GM19438 (cell line): ENCODE measurements at regions not wholly inside any gene's neighbourhood (a gene's known extent, or its start where the extent isn't known, plus 50 kb on each side); places are given as distances from the start of the nearest gene placed in this dataset.
"Not testable (repeated sequence)": the region's sequence is repeated elsewhere in the genome, so short reads cannot be mapped to it uniquely, and the experiment has no call there.

Experiments used
- ATAC-seq: cut with Tn5 transposase; IDR thresholded peaks from one replicate; pipeline ENCODE4 v1.9.1; 2021; ENCODE audit warnings: low read depth; ENCODE audit not compliant: unreplicated experiment

DNA sequence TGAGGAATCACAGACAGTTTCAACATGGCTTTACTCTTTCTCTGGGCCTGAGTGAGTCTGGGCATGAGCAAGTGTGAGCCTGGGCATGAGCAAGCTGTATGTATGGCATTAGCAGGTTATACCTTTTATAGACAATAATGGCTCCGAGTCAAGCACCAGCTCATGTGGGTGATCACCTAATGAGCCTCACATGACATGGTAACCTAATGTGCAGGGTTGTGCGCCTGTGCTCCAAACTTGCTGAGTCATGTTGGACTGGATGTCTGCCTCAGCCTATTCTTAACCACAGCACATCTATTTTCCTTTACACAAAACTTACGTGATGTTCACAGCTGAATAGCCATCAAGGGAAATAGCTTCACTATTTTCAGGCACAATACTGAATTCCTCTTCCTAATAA lies 236.2 kb upstream of the NRIP1 start:
- no peak for ATAC-seq

DNA sequence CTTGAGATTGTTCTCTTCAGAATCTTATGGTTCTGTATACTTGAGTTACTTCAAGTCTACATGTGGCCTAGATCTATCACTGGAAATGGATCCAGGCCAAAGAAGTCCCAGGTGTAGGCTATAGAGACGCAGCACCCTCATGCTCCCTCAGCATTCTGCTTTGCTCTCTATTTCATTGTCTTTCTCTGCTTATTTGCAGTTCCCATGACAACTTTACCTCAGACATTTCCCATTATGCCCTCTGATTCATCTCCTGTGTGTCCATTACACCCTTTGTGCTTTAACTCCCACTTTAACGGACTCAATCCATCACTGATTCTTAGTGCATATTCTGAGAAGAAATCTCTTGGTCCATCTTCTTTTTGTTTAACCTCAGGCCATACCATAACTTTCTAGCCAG lies 236.9 kb upstream of the NRIP1 start:
- no peak for ATAC-seq

DNA sequence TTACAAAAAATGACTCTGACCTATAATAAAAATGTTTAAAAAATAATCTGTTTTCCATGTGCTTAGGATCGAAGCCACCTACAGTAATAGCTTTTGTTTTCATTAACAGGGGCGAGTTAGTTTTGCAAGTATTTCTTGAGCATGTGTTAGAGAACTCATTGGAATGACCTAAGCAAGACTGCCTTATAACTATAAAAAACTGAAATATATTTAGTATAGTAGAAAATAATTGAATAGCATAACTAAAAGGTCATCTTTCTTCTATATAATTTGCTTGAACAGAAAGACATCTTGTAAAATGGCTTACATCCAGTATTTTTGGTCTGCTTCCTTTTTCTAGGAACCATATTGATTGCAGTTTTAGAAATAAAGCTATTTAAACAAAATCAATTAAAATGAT lies 241.5 kb upstream of the NRIP1 start:
- no peak for ATAC-seq

DNA sequence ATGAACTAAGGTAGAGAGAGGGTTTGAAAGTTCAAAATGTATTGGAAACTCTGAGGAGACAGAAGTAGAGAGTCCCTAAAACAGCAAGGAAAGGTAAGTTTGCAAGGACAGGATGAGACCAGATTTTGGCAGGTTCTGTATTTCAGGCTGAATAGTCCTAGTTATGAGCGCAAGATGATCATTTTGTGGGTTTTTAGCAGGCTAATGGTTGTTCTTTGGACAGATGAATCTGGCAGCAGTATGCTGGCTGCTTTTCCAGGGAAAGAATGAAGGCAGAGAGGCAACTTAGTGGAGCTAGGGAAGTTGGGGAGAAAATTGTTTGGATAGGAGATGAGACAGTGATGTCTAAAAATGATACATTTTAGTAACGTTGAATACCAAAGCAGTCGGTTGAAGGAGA lies 243.5 kb upstream of the NRIP1 start:
- no peak for ATAC-seq

DNA sequence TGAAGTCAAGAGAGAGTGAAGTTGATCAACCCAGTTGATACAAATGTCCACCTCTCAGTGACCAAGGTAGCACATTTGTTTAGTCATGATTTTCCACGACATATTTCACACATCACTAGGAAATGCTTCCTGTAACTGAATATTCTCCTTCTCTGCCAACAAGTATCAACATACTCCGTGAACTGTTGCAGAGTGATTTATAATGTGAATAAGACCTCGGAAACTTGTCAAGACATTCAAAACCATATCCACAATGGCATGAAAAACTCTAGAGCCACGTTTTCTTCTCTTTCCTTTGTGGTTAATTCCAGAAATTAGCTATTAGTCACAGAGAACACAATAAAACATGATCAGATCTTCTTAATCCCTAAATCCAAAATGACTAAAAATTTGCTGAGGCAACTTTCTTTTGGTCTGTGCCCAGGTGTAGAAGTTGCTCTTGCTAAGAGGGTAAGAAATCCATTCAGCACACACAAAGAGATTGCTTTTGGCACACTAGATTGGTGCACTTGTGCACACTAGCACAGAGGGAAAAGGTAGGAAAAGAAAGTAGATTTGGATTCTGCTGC lies 244.3 kb upstream of the NRIP1 start:
- ATAC-seq, result no peak

DNA sequence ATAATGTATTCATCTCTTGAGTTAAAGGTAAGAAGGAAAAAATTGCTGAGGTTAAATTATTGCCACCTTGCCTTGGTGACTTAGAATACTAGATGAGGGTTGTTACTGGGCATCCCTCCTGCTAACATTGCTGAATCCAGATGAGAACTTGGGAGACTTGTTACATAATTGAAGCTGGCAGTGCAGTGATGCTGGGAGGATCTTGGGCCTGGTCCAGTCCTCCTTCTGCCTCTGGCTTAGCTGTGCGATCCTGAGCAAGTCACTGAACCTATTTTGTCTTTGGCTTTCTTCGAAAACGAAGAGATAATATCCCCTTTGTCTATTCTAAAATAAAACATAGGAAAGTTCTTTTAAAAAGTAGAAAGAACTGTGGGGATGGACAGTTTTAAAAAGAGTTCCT lies 244.9 kb upstream of the NRIP1 start:
- no peak for ATAC-seq

DNA sequence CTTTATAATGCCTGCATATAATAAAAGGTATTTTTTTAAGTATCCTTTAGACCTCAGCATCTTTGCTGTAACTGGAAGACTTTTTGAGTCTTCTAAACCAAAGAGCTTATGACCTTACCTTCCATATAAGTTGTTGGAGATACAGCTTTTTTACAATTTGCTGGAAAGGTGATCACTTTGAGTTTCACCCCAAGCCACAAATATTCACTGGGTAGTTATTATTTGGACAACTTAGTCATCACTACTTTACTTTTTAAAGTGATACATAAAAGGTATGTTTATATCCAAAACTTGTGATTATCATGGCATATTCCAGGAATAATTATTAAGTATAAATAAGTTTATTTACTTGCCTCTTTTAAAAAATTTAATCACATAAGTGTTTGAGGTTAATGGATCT lies 246.7 kb upstream of the NRIP1 start:
- ATAC-seq, result no peak

DNA sequence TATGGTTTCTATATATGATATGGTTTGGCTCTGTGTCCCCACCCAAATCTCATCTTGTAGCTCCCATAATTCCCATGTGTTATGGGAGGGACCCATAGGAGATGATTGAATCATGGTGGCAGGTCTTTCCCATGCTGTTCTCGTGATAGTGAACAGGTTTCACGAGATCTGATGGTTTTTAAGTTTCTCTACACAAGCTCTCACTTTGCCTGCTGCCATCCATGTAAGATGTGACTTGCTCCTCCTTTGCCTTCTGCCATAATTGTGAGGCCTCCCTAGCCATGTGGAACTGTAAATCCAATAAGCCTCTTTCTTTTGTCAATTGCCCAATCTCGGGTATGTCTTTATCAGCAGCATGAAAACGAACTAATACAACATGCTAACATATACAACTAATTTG lies 252.2 kb upstream of the NRIP1 start:
- ATAC-seq, result not testable (repeated sequence)

DNA sequence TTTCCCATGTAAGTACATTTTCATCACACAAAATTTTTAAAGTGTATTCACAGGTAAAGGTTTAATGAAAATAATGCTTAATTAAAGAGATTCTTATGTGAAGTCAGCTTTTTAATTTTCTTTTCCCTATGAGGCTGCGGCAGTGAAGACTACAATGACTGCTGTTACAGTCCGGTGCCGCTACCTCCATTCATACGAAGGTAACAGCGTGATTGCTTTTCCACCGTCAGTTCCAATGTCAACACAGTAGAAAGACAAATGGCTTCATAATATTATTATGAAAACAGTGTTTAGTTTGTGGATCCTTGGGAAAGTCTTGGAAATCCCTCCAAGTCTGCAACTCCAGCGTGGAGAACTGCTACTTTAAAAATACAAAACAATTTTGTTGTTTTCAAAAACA lies 254.9 kb upstream of the NRIP1 start:
- no peak for ATAC-seq

DNA sequence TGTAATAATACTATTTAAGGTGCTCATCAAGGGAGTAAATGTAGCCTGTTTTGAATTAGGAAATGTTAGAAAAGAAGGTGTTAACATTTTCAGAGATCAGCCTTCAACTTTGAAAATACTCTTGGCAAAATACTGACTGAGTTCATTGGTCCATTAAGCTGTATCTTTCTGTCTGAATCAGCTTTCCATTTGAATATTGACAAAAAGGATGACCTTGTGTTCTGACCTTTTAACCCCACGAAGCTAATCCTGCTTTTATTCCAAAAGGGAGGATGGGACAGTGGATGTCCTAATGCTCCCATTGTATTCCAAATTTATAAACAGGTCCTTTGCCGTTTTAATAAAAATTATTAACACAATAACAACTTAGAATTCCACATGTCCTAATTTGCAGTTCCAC lies 259.7 kb upstream of the NRIP1 start:
- ATAC-seq, result no peak

DNA sequence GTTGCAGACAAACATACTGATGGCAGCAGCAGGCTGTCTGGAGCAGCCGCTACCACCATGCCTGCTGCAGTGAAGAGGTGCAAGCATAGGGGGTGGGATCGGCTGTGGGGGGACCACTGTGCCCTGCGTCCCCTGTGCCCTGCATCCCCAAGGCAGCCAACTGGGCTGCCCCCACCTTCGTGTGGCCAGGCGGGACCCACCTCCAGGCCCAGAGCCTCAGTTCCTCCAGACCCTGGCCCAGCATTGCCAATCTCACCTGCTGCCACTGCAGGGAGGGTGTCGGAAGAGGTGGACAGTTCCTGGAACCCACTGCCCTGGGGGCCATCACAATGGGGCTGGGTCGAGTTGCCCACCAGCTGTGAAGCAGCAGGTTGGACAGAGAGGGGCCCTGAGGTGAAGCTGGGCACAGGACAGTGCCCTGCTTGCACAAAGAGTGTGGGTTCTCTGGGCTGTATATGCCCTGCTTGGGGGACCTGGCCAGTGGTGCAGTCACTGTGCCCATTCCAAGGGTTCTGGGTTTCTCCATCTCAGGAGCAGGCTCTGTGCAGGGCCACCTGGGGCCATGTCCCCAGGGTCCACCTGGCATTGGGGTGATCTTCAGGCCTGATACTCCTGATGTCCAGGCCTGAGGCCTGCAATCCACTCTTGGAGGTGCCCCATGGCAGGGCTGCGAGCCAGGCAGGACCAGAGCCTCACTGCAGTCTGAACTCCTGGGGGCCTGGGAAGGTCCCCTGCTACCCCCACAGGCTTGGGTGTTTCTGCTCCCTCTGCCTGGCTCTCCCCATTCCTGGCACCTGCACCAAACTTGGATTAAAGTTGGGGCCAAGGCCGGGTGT lies 261.4 kb upstream of the NRIP1 start:
- ATAC-seq, result no peak

DNA sequence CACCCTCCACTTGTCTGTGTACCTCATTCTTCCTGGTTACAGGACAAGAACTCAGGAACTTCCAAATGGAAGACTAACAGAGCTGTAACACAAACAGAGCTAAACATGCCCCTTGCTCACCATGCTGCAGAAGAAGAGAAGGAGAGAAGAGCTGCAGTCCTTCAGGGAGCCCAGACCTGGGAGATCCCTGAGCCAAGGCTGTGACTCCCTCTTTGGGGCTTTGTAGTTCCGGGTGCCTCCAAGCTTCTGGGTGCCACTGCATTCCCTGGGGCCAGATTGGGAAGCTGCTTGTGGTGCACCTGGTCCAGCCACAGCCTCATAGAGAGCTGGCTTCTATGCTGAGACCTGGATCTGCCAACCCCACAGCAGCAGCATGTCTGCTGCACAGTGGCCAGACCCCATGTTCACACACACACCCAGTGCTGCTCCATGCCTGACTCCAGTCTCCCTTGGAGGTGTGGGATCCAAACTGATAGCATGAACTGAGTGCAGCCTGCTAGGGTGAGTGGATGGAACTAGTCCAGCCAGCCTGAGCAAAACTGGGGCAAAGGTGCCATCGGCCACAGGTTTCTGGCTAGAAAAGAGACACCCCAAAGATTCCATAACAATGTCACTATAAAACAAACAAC lies 263.0 kb upstream of the NRIP1 start:
- ATAC-seq, result no peak

DNA sequence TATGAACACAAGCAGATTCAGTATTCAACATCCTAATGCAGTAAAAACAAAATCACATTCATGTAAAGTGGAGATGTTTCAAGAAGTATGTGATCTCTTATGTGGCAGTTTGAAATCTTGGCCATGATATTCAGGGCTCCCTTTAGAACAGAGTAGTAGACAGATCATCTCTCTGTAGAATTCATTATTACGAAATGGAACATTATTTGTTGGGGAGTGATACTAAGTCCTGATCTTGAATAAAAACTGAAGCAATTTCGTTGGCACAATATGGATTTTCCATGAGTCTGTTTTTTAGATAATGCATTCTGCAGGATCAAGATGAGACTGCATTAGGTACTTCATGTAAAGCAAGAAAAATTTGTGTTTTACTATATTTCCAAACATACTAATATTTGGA lies 264.4 kb upstream of the NRIP1 start:
- no peak for ATAC-seq

DNA sequence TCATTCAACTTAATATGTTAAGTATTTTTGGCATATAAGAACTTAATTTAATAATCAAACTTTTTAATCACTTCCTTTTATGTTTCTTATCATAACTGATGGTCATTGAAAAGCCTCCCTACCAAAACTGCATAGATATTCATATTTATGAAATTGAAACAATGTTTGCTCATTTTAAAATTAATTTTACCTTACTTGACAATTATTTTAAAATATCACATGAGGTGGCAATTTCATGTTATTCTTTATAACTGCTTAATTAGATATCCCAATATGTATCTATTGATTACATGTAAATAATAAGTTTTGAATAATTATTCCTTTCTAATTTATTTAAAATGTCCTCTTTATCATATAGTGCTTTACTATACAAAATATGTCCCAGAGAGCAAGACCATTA lies 266.1 kb upstream of the NRIP1 start:
- no peak for ATAC-seq

DNA sequence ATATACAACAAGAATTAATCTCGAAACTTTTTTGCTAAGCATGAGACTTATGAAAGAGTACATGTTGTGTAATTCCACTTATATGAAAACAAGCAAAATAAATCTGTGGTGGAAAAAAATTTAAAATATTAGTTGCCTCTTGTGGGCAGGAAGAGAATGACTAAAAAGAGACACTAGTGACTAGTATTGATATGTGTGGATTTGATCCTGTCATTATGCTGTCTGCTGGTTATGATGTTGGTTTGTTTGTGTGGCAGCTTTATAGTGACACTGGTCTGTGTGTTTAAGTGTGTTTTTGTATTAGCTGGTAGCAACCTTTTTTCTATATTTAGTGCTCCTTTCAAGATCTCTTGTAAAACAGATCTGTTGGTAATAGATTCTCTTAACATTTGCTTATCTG lies 267.8 kb upstream of the NRIP1 start:
- no peak for ATAC-seq

DNA sequence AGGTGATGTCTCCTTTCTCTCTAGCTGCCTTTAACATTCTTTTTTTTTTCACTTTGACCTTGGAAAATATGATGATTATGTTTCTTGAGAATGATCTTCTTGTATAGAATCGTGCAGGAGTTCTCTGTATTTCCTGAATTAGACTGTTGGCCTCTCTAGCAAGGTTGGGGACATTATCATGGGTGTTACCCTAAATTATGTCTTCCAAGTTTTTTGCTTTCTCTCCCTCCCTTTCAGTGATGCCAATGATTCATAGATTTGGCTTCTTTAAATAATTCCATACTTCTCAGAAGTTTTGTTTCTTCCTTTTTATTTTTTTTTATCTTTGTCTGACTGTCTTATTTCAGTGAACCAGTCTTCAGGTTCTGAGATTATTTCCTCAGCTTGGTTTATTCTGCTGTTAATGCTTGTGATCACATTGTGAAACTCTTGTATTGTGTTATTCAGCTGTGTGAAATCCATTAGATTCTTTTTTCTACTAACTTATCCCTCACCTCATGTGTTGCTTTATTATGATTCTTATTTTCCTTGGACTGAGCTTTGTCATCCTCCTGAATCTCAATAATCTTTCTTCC lies 268.4 kb upstream of the NRIP1 start:
- ATAC-seq, result no peak

DNA sequence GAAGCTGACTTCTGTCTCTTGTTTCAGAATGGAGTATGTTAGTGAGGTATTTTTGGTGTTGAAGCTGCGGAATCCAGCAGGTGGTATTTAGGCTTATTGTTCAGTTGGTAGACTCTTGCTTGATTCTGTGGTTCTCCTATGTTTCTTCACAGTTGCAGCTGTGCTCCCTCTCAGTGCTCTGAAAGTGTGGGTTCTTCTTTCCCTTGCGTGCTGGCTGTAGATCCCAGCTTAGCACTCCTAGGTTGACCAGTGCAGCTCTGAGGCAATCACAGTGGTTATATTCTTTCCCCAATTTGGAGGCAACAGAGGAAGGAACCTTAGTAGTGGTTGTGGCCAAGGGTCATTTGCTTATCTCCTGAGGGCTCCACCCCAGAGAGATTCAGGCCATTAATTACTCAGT lies 269.2 kb upstream of the NRIP1 start:
- no peak for ATAC-seq

DNA sequence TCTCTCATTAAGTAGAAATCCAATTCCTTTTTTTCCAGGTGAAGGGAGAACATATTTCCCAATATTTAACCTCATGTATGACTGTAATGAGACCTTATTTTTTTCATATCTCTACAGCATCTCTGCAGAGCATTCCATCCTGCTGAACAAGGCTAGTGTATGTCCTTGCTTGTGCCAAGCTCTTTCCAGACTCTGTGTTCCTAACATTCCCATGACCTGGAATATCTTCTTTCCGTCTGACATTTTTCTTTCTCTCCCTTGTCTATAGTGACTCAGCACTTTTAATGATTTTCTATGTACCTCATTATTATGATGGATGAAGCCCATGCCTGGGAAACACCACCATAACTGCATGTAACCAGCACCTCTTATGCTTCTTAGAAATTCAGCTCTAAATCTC lies 278.3 kb upstream of the NRIP1 start:
- no peak for ATAC-seq

DNA sequence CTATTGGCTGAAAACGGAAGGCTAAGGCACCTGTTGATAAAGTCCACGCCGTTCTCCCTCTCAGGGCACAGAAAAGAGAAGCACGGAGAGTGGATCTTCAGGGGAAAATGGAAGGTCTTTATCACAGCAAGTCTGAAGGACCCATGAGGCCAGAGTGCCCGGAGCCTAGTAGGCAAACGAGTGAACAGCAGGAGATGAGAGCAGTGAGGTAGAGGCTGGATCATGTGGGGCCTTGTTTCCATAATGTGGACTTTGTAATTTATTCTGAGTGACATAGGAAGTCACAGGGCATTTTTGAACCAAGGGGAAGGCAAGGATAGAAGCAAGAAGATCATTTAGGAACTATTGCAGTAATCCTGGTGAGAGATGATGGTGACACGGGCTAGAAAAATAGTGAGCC lies 287.2 kb upstream of the NRIP1 start:
- no peak for ATAC-seq

DNA sequence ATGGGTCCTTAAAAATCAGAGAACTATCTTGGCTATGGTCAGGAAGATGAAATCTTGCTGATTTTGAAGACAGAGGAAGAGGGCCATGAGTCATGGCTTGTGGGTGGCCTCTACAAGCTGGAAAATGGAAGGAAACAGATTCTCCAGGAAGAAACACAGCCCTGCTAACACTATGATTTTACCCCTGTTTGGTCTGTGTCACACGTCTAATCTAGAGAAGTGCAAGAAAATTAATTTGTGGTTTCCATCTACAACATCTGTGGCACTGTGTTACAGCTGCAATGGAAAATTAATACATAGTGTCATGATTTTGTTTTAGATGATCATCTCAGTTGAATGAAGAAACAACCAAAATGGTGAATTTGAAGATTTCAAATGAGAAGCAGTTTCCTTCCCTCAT lies 288.7 kb upstream of the NRIP1 start:
- no peak for ATAC-seq

DNA sequence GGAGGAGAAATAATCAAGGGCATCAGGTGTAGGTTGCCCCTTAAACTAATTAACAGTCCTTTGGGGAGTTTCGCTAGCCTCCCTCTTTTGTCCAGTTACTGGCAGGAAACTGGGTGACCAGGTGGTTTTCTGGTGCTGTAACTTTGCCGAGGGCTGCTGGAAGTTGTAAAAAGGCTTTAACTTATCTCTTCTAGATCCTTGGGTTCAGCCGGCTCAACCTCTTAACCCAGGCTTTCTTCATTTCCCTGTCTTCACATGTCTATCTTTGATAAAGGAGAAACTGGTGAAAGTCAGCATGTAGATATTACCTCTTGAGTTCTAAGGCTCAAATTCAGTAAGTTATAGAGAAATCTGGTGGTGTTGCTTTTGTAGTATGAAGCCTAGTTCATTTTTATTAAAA lies 289.7 kb upstream of the NRIP1 start:
- ATAC-seq, result no peak

DNA sequence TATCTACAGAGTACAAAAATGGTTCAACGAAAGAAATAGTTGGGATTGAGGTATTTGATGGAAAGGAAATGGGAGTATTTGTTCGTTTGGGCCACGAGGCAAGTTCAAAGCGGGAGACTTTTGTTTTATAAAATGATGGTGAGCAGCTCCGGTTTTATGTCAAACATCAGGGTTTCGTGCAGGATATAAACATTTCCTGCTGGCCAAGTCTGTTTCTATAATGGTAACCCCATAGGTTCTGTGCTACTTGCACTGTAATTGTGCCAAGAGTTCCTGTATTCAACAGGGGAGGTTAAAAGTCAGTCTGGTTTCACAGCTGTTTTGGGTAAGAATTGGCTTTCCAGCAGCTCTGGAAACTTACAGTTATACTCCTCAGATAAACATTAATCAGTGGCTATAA lies 290.3 kb upstream of the NRIP1 start:
- ATAC-seq, result no peak
